ENCODE measurements at regions not wholly inside any gene's neighbourhood (a gene's known extent, or its start where the extent isn't known, plus 50 kb on each side); places are given as distances from the start of the nearest gene placed in this dataset.

GRCh38 chr3:178386880-178387279 is 149.4 kb upstream of the KCNMB2 start:
- no peaks in the 10 kb centered on the region for H3K36me3 ChIP-seq (ENCODE audit: control insufficient read depth, insufficient read depth, low read length)
- no peak overlapping the region for H3K4me2 ChIP-seq (ENCODE audit: low read length)
- H3K9ac ChIP-seq: no peak overlapping the region
- H2AFZ ChIP-seq: no peak overlapping the region
- H3K79me2 ChIP-seq: no peaks in the 10 kb centered on the region
- peaks cover 16% of the 10 kb centered on the region for H3K4me1 ChIP-seq
- TF ChIP-seq, protein P1, sequence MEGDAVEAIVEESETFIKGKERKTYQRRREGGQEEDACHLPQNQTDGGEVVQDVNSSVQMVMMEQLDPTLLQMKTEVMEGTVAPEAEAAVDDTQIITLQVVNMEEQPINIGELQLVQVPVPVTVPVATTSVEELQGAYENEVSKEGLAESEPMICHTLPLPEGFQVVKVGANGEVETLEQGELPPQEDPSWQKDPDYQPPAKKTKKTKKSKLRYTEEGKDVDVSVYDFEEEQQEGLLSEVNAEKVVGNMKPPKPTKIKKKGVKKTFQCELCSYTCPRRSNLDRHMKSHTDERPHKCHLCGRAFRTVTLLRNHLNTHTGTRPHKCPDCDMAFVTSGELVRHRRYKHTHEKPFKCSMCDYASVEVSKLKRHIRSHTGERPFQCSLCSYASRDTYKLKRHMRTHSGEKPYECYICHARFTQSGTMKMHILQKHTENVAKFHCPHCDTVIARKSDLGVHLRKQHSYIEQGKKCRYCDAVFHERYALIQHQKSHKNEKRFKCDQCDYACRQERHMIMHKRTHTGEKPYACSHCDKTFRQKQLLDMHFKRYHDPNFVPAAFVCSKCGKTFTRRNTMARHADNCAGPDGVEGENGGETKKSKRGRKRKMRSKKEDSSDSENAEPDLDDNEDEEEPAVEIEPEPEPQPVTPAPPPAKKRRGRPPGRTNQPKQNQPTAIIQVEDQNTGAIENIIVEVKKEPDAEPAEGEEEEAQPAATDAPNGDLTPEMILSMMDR (IDR thresholded peaks at IDR 0.05): no peak
- H3K4me3 ChIP-seq (ENCODE audit: low read depth, low read length): no peak overlapping the region
- no peaks in the 10 kb centered on the region for H3K9me3 ChIP-seq (ENCODE audit: control insufficient read depth, low read length)
- no peak overlapping the region for H3K27ac ChIP-seq
- H3K27me3 ChIP-seq (ENCODE audit: control insufficient read depth, insufficient read depth, low read length): no peaks in the 10 kb centered on the region

DNA sequence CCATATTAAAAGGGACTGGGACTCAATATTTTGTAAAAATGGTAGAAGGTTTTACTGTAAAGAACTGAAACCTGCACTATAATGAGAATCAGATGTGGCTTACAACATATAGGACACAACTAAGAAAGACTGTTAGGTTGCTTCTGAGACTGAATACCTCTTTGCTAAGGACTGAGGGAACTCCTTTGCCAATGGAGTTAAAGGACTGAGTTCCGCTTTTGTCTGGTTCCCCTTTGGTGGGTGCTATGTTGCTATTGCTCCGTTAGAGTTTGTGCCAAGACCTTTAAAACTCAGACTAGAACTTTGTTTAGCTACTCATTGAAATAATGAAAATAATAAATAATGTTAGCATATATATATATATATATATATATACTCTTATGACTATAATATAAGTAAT is 147.8 kb upstream of the KCNMB2 start:
- peak overlapping the region; percentile 10 for H2AFZ ChIP-seq
- H3K4me2 ChIP-seq (ENCODE audit: low read length): no peak overlapping the region
- H3K79me2 ChIP-seq: no peaks in the 10 kb centered on the region
- H3K4me3 ChIP-seq (ENCODE audit: low read depth, low read length): no peak overlapping the region
- no peaks in the 10 kb centered on the region for H3K36me3 ChIP-seq (ENCODE audit: control insufficient read depth, insufficient read depth, low read length)
- peaks cover 10% of the 10 kb centered on the region for H3K4me1 ChIP-seq
- no peaks in the 10 kb centered on the region for H3K9me3 ChIP-seq (ENCODE audit: control insufficient read depth, low read length)
- no peaks in the 10 kb centered on the region for H3K27me3 ChIP-seq (ENCODE audit: control insufficient read depth, insufficient read depth, low read length)
- no peak overlapping the region for H3K27ac ChIP-seq
- no peak overlapping the region for H3K9ac ChIP-seq
- TF ChIP-seq, protein P1 (IDR thresholded peaks at IDR 0.05): no peak

- peaks cover 10% of the 10 kb centered on the region for H3K4me1 ChIP-seq
- no peaks in the 10 kb centered on the region for H3K79me2 ChIP-seq
- peak overlapping the region; percentile 36 for H2AFZ ChIP-seq
- TF ChIP-seq, protein P1 (IDR thresholded peaks at IDR 0.05): no peak
- no peaks in the 10 kb centered on the region for H3K9me3 ChIP-seq (ENCODE audit: control insufficient read depth, low read length)
- no peak overlapping the region for H3K4me2 ChIP-seq (ENCODE audit: low read length)
- no peak overlapping the region for H3K27ac ChIP-seq
- no peaks in the 10 kb centered on the region for H3K36me3 ChIP-seq (ENCODE audit: control insufficient read depth, insufficient read depth, low read length)
- H3K27me3 ChIP-seq (ENCODE audit: control insufficient read depth, insufficient read depth, low read length): no peaks in the 10 kb centered on the region
- no peak overlapping the region for H3K9ac ChIP-seq
- H3K4me3 ChIP-seq (ENCODE audit: low read depth, low read length): no peak overlapping the region
These were observed 147.0 kb upstream of the KCNMB2 start for GRCh38 chr3:178389258-178389657.

GRCh38 chr3:178392511-178392926 is 143.7 kb upstream of the KCNMB2 start:
- Histone ChIP-seq H3K79me2 (no peaks in the 10 kb centered on the region), H3K4me2 (ENCODE audit: low read length) (no peak overlapping the region), H3K9me3 (ENCODE audit: control insufficient read depth, low read length) (no peaks in the 10 kb centered on the region), H3K9ac (no peak overlapping the region), H3K27me3 (ENCODE audit: control insufficient read depth, insufficient read depth, low read length) (no peaks in the 10 kb centered on the region), H3K27ac (no peak overlapping the region), H3K4me1 (no peaks in the 10 kb centered on the region), H3K36me3 (ENCODE audit: control insufficient read depth, insufficient read depth, low read length) (no peaks in the 10 kb centered on the region), H2AFZ (no peak overlapping the region), H3K4me3 (ENCODE audit: low read depth, low read length) (no peak overlapping the region)
- TF ChIP-seq, protein P1 (IDR thresholded peaks at IDR 0.05): no peak

- Histone ChIP-seq H3K9me3 (ENCODE audit: control insufficient read depth, low read length) (no peaks in the 10 kb centered on the region), H3K27me3 (ENCODE audit: control insufficient read depth, insufficient read depth, low read length) (no peaks in the 10 kb centered on the region), H3K4me1 (no peaks in the 10 kb centered on the region), H3K36me3 (ENCODE audit: control insufficient read depth, insufficient read depth, low read length) (no peaks in the 10 kb centered on the region), H3K4me2 (ENCODE audit: low read length) (no peak overlapping the region), H3K79me2 (no peaks in the 10 kb centered on the region), H3K27ac (no peak overlapping the region), H3K4me3 (ENCODE audit: low read depth, low read length) (no peak overlapping the region), H3K9ac (no peak overlapping the region), H2AFZ (no peak overlapping the region)
- TF ChIP-seq, protein P1 (IDR thresholded peaks at IDR 0.05): no peak
These were observed 143.1 kb upstream of the KCNMB2 start for GRCh38 chr3:178393146-178393545.
